ENCODE measurements at regions not wholly inside any gene's neighbourhood (a gene's known extent, or its start where the extent isn't known, plus 50 kb on each side); places are given as distances from the start of the nearest gene placed in this dataset.

DNA sequence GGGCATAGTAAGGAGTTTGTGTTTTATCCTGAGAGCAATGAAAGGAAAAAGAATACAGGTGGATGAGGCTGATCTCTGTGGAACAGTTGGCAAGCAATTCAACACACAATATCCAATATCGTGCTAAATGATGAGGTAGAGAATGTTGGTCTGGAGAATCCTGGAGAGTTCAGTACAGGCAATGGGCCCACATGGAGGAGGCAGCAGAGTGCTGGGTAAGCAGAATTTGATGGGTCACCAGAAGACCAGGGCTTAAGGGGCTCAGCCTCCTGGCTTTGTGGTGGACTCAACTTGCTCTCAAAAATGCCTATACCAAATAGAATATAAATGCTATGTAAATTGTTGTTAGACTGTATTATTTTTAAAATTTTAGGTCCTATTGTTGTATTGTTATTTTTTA lies 271.5 kb upstream of the JARID2 start:
- no peak for DNase-seq

- no peak for DNase-seq
These were observed 270.9 kb upstream of the JARID2 start for GRCh38 chr6:14974792-14975470.

DNA sequence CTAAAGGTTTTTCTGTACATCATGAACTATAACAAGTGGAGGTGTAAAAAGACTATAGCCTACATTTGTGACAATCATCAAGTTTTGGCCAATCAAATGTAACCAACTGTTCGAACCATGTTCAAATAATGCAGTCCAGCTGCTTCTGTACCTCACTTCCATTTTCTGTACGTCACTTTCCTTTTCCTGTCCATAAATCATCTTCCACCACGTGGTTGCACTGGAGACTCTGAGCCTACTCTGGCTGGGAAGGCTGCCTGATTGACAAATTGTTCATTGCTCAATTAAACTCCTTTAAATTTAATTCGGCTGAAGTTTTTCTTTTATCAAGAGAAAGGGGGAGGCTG lies 270.4 kb upstream of the JARID2 start:
- DNase-seq = peak; percentile 50

DNA sequence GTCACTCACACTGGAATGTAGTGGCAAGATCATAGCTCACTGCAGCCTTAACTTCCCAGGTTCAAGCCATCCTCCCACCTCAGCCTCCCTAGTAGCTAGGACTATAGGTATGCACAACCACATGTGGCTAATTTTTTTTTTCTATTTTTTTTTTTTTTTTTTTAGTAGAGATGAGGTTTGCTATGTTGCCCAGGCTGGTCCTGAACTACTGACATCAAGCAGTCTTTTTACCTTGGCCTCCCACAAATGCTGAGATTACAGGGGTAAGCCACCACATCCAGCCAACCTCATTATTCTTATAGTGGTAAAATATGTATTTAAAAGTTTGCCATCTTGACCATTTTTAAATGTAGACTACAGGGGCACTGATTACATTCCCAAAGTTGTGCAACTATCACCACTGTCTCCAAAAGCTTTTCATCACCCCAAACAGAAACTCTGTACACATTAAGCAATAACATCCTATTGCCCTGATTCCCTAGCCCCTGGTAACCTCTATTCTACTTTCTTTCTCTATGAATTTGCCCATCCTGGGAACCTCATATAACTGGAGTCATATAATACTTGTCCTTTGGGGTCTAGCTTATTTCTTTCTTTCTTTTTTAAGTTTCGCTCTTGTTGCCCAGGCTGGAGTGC lies 268.0 kb upstream of the JARID2 start:
- DNase-seq = no peak

DNA sequence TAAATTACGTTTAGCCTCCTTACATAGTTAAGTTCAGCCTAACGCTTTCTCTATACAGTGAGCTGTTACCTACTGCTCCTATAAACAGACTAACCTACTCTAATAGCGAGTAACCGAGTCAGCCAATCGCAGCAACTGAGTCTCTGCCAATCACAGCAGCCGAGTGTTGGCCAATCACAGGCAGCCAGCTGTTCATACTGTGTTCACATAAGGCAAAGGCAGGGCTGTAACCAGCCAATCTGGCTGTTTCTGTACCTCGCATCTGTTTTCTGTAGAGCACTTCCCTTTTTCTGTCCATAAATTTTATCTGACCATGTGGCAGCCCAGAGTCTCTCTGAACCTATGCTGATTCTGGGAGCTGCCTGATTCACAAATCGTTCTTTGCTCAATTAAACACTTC lies 263.9 kb upstream of the JARID2 start:
- no peak for DNase-seq

GRCh38 chr6:14983599-14984518 lies 262.0 kb upstream of the JARID2 start:
- DNase-seq = peak; percentile 15

GRCh38 chr6:14984519-14984853 lies 261.4 kb upstream of the JARID2 start:
- DNase-seq = peak; percentile 8

DNA sequence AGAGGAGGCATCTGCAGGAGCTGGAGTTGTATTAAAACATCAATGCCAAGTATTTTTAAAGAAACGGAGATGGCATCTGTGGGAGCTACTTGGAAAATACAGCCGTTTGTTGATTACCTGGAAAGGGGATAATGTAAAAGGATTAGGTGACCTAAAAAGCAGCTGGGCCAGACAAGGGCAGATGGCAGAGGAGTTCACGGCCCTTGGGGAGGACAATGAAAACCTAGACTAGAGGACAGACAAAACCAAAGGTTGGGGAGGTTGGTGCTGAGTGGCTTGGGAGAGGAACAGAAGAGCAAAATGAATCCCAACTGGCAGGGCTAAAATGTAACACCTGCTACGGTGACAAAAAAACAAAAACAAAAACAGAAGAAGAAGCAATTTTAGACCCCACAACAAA lies 260.5 kb upstream of the JARID2 start:
- no peak for DNase-seq

DNA sequence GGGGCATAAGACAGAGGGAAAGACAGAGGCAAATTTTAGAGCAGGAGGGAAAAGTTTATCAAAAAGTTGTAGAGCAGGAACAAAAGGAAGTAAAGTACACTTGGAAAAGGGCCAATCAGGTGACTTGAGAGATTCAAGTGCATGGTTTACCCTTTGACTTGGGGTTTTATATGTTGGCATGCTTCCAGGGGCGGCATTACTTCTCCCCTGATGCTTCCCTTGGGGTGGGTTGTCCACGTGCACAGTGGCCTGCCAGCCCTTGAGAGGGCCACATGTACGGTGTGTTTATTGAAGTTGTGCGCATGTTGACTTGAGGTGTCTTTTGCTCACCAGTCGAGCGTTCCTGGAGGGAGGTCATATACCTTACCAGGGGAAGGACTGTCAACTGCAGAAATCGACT lies 259.5 kb upstream of the JARID2 start:
- no peak for DNase-seq

DNA sequence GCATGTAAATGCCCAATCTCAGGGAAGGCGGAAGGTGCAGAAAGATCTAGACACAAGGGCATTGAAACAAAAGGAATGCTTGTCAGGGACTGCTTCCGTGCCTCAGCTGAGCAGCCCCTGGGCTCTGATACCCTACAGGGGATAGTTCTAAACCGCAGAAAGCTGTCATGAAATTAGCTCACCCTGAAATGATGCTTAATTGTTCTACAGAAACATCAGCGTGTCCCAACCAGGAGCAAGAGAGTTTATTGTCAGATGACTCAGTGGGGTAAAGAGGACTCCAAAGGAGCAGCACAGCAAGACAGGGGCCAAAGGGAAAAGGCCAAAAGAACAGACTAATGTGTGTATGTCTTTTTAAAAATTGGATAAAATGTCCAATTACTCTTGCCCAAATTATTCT lies 258.4 kb upstream of the JARID2 start:
- DNase-seq = no peak

DNA sequence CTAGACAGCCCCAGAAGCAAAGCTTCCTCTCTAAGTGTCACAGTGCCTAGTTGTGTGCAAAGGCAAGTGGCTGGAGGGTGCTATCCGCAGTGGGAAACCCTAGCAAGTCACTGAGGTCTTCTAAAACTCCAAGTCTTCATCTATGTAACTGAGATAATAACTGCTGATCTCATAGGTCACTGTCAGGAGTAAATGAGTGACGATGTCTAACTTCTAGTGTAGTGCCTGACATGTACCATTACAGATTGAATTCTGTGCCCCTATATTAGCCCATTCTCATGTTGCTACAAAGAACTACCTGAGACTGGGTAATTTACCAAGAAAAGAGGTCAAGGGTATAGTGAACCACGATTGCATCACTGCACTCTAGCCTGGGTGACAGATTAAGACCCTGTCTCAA lies 253.5 kb upstream of the JARID2 start:
- no peak for DNase-seq

DNA sequence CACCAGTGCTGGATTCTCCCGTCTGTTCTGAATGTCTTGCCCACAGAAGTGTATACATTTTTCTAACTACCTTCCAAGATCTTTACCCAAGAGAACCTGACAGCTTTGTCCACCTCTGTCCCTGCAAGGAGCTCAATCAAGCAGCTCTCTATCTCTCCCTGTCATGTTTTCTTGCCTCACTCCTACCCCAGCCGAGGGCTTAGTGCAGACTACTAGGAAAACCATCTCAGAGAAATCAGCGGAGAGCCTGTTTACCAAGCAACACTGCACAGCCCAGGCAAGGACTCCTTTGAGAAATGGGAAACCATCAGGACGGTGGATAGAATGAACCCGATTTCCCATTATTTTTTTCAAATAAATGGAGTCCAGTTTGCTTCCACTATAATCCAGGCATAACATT lies 250.7 kb upstream of the JARID2 start:
- no peak for DNase-seq

DNA sequence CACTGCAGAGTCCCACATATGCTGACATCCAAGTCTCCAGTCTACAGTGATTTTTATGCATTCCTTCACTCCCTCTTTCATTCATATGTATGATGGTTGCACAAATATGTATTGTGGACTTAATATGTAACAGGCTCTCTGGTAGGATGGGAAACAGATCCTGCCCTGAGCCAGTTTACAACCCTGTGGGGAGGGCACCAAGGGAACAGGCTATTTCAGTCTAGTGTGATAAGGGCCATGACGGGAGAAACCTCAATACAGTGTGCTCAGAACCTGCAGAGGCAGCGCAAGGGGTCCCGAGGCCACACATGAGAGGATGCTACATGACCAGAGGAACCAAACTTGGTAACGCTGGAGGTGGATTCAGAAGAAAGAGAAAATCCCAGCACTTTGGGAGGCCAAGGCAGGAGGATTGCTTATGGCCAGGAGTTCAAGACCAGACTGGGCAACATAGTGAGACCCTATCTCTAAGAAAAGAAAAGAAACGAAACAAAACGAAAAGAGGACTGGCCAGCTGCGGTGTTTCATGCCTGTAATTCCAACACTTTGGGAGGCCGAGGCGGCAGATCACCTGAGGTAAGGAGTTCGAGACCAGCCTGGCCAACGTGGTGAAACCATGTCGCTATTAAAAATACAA lies 249.8 kb upstream of the JARID2 start:
- DNase-seq = no peak

DNA sequence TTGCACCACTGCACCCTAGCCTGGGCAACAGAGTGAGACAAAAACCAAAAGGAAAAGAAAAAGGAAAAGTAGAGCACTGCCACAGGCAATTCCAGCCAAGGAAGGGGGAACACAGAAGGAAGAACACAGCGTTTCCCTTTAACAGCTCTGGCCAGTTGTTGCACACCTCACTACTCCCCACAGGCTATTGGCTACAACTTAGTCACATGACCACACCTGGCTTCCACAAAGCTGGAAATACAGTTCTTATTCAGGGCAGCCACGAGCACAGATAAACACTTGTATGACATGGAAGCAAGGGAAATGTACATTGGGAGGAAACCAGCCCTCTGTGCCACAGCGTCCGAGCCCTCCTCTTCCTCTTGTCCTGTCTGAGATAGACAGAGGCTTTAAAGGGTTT lies 249.0 kb upstream of the JARID2 start:
- DNase-seq = no peak

GRCh38 chr6:14997507-14997906 lies 248.4 kb upstream of the JARID2 start:
- no peak for DNase-seq

GRCh38 chr6:14999106-14999505 lies 246.8 kb upstream of the JARID2 start:
- DNase-seq = no peak

DNA sequence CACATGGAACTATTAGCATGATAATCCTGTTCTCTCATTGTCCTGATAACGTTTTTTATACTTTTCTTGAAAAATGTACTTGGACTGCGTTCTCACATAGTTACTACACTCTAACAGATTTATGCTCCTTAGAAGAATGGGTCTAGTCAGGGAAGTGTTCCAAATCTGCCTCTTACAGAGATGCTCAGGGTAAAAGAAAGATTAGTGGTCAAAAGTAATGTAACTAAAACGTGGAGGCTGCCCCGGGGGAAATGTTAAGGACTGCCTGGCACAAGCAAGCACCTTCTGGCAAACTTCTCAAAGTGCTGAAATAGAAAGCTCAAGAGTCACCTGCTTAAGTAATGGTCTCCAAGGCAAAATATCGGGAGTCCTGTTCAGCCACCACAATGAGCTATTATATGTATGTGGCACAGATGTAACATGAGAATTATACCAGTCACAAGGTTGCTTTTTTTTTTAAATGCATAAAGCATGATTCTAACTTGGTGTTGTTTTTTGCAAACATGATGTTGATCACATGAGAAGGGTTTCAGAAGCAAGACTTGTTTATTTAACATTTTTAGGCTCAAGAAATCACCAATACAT lies 244.5 kb upstream of the JARID2 start:
- no peak for DNase-seq

- no peak for DNase-seq
These were observed 237.6 kb upstream of the JARID2 start for GRCh38 chr6:15008269-15008668.

GRCh38 chr6:15014958-15015357 lies 230.9 kb upstream of the JARID2 start:
- no peak for DNase-seq

GRCh38 chr6:15016813-15017212 lies 229.1 kb upstream of the JARID2 start:
- DNase-seq = no peak

DNA sequence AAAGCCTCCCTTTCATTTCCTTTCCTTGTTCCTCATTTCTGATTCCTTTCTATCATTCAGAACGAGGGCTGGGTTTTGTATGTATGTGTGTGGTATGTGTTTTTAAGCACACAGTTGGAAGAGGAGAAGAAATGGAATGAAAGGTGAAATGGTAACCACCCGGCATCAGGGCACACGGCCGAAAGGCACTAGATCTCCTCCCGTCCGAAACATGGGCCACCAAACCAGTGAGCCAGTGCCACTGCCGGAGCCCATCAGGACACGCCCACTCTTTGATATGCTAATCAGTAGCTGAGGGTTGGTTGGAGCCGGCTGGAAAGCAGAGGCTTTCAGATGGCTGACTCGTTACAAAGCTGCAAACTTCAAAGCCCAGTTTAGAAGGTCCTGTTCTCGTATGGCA lies 228.6 kb upstream of the JARID2 start:
- no peak for DNase-seq

- no peak for DNase-seq
These were observed 228.1 kb upstream of the JARID2 start for GRCh38 chr6:15017803-15018202.

DNA sequence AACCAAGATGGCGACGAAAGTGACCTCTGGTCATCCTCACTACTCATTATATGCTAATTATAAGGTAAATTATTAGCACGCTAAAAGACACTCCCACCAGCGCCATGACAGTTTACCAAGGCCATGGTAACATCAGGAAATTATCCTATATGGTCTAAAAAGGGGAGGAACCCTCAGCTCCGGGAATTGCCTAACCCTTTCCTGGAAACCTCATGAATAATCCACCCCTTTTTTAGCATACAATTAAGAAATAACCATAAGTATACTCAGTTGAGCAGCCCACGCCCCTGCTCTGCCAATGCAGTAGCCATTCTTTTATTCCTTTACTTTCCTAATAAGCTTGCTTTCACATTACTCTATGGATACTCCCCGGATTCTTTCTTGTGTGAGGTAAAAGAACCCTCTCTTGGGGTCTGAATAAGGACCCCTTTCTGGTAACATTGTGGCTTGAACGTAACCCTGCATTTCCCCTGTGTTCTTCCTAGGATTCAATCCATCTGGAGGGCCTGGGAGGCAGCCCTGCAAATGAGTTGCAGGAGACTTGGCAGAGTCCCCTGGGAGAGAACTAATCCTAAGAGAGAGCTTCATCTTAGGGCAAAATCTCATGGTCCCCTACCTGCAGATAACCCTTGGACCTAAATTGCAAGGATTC lies 225.6 kb upstream of the JARID2 start:
- DNase-seq = no peak

Data from fibroblast of skin of right quadriceps (primary cell).